ENCODE measurements at regions not wholly inside any gene's neighbourhood (a gene's known extent, or its start where the extent isn't known, plus 50 kb on each side); places are given as distances from the start of the nearest gene placed in this dataset.
"Not testable (repeated sequence)": the region's sequence is repeated elsewhere in the genome, so short reads cannot be mapped to it uniquely, and the experiment has no call there.

DNA sequence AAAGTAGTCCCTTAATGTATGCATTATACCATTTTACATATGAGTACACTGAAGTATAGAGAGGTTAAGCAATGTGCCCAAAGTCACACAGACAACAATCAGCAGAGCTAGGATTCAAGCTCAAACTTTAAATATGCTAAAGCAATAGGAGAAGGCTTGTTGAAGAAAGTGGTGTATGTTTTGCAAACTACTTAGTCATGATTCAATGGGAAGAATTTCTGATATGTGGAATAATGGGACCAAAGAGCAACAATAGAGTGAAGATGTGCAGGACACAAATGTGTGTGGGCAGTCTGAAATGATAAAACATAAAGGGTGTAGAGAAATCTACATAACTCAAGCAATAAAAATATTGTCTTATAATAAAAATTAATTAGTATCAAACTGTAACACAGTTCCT is 109.0 kb upstream of the ARSJ start:
- FAIRE-seq = no peak

DNA sequence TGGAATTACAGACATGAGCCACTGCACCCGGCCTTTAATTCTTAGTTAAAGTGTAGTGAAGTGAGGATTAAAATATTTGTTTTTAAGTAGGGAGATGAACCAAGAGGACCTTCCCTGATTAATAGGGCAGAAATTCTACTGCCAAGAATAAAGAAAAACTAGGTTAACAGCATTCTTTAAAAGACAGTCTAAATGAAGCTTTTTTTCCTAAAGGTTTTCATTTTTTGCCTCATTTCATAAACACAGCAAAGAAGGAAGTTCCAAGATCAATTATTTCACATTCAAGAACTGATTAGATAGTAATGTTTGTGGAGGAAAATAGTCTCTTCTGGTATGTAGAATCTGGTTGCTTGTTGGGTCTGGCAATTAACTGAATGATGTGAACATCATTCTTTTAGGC is 112.1 kb upstream of the ARSJ start:
- no peak for FAIRE-seq

DNA sequence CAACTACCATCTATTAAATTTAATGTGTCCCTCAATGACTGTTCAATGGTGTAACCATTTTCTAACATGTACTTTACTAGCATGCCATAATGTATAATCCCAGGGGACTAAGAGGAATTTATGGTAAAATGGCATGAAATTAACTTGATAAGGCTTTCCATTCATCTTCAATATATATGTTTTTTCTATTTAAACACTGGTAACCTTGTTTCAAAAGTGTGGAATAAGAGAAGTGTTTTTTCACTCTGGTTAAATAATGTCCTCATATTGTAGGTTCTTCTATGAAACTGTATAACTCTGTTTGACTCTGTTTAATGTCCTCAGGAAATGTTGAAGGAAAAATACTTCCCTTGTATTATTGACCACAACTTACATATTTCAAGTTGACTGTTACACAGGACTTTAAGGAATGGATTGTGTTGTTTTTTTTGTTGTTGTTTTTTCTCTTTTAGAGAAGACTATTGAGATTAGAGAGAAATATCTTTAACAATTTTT is 113.8 kb upstream of the ARSJ start:
- no peak for FAIRE-seq

DNA sequence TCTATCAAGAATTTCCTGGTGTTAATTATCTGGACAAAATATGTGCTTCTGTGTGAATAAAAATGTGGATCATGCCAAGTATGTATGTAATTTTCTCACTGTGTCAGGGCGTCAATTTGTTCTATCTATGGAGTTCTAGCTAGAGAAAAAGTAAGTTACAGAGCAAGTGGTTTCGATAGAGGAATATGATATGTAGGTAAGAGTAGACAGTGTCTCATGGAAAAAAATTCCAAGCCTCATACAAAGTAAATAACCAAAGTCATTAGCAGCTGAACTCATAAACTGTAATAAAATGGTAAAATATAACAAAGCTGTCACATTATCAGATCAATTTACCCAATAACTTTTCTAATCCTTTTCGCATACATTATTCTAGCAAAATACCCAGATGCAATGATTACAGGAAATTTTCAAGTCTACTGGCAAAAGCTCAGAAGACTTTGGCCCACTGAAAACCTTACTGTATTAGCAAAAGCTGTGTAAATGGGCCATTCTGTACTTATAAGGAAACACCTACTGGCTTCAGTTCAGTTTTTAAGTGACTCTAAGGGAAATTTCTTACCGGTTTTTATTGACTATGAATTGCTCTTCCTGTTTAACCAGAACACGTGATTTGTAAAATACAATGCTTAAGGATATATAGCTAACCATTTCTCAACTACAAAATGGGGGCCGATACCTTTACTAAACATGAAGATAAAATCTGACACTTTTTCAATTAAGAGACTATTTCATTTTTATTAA is 121.0 kb upstream of the ARSJ start:
- FAIRE-seq = no peak

DNA sequence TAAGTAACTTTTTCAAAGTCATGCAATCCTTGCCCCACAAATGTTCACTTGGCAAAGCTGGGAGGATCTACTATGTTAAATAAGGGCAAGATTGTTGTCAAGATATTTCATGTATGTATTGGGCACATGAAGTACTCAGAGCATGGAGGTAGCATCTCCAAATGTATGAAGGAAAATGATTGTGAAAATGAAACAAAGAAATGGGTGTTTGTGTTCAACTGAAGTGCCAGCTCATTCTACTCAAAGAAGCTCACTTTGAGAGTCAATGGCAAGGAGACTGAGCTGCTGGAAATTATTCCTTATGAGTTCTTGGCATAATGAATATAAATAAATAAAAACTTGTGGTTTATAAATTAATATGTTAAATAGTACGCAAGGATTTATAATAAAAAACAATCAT is 124.5 kb upstream of the ARSJ start:
- FAIRE-seq = no peak

DNA sequence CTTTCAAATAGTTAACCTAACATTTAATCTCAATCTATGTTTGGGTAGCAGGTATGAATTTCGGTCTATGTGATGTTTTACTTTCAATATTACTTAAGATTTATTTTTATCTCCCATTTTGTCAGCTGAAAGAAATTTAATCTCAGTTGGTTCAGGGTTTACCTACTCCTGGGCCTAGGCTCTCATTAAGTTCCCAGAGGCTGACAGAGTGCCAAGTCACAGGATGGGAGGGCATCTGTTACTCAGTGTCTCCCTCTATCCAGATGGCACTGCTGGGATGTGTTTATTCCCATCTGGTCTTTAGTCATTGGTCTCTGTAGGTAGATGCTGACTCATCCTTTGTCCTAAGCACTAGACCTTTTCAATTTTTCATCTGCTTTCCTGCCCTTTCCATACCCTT is 129.4 kb upstream of the ARSJ start:
- no peak for FAIRE-seq

DNA sequence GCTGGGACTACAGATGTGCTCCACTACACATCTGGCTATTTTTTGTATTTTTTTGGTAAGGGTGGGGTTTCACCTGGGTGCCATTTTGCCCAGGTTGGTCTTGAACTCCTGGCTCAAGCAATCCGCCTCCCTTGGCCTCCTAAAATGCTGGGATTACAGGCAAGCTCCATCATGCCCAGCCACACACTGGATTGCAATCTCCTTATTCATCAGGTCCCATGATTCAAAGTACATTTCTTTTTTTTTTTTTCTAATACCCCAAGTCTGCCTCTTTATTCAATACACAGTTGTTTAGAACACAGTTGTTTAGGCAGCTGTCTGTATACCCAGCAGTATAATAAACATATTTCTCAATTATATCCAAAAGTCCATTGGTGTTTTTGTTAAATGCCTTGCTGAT is 130.3 kb upstream of the ARSJ start:
- FAIRE-seq = no peak

DNA sequence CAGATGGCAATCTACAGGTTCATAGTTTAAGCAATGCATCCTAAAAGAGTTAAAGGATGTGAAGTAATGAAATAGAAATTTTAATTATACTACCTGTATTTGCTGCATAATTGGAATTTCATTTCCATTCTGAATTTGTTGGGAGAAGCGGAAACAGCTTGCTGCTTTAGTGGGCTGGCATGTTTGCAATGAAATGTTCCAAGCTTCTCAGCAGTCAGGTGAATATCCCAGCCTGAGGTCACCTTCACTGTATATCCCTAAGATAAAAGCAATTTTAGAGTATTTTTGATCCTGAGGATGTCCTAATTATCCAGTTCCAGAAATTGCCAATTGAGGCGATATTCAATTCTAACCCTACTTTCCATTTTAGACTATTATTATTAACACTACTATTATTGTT is 136.1 kb upstream of the ARSJ start:
- FAIRE-seq = no peak

DNA sequence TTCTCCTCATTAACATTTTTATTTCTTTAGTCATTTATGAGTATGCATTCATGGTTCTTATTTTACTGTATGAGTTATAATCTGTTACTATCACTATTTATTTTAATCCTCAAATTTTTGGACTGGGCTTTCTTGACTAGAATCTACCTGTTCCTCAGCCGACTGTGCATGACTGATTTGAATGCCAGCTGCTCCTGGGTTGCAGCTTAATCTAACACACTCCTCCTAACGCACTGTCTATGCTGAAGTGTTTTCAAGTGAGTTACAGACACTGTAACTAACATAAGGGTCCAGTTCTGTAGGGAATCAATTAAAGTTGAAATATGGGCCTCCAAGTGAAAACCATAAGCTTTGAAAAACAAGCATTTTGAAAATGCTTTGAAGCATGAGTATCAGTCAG is 137.4 kb upstream of the ARSJ start:
- no peak for FAIRE-seq

DNA sequence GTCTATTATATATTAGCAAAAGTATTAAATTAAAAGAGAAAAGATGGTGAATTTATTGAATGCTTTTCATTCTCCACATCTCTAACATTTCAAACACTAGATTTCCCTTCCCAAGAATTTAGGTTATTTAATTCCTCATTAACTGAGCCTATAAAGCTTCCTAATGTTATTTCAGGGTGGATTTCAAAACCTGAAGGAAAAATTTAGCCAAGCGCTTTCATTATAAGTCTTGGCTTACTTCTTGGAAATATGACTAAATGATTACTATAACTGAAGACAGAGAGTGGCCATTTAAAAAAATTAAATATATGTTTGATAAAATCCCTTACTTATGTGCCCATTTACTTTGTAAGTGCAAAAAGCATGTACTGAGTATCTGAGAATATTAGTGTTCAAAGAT is 141.8 kb upstream of the ARSJ start:
- no peak for FAIRE-seq

DNA sequence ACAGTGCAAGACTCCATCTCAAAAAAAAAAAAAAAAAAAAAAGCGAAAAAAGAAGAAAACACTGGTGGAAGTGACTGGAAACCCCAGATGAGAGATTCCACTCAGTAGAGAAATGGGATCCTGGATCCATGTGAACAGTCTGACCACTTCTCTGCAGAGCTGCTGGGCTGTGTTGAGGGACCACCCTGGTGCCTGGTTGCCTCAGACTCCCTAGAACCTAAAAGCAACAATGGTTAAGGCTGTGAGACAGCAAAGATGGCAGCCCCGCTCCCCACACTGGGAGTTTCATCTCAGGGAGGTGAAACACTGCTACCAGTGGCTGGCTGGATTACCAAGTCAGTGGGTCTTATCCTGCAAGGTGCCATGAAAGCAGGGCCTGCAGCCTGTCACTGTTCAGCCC is 152.8 kb upstream of the ARSJ start:
- FAIRE-seq = no peak

DNA sequence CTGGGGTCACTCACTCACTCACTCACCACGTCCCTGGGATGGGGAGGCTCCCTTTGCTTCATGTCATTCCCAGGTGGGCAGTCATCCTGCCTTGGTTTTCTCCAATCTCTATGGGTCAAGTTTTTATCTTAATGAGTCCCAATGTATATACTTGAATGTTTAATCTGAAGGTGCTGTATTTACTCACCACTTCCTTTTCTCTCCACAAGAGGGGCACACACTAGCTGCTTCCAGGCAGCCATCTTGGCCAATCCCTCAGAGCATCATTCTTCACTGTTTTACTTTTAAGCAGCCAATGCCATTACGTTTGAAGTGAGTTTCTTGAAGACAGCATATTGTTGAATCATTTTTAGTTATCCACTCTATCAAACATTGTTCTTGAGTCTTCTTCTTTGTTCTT is 153.4 kb upstream of the ARSJ start:
- no peak for FAIRE-seq

DNA sequence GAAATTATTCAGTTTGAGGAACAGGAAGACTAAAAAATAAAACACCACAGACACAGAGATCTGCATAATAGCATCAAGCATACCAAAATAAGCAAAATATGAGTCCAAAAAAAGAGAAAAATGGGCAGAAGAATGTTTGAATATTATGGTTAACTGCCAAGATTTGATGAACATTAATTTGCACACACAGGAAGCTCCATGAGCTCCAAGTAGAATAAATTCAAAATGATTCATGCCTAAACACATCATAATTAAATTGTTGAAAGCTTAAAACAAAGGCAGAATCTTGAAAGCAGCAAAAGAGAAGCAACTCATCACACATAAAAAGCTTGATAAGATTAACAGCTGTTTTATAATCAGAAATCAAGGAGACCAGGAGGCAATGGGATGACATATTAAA is 156.6 kb upstream of the ARSJ start:
- FAIRE-seq = no peak

DNA sequence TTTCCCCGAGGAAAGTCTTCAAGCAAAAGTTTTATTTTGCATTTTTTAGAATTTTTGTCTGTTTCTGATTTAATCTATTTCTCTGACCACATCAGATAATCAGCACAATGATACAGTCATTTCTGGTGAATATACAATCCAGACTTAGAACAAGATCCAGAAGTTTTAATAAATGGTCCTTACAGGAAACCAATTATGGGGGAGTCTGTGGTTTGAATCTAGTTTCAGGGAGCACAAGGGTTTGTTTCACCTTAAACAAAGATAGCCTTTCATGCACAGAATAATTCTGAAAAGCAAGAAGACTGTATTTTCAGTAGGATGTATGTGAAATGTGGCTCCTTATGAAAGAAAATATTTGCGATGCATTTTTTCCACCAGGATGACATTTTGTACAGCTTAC is 158.5 kb upstream of the ARSJ start:
- no peak for FAIRE-seq

DNA sequence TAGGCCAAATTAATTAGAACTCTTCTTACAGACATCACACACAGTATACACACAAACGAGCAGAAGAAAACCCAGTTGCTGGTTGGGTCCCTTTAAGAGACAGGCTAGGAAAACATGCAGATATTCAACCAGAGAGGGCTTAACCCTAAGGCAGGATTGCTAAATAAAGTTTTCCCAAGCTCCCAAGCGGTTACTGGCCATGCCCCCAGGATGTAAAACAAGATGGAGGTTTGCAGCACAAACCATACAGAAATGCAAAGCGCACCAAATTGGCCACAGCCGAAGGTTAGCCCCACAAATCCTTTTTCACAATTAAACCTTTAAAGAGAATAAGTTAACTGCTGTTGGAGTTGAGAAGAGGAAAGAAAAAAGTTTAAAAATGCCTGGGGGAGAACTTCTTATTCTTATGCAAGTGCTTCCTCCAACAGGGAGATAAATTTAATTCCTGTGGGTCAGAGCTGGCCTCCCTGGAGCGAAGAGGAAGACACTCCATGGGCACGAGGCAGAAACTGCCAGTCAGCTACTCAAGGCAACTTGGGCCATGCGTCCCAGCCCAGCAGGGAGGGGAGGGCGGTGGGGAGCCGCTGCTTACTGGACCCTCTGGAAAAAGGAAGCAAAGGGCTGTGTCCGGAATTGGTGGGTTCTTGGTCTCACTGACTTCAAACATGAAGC is 167.6 kb upstream of the ARSJ start:
- no peak for FAIRE-seq

DNA sequence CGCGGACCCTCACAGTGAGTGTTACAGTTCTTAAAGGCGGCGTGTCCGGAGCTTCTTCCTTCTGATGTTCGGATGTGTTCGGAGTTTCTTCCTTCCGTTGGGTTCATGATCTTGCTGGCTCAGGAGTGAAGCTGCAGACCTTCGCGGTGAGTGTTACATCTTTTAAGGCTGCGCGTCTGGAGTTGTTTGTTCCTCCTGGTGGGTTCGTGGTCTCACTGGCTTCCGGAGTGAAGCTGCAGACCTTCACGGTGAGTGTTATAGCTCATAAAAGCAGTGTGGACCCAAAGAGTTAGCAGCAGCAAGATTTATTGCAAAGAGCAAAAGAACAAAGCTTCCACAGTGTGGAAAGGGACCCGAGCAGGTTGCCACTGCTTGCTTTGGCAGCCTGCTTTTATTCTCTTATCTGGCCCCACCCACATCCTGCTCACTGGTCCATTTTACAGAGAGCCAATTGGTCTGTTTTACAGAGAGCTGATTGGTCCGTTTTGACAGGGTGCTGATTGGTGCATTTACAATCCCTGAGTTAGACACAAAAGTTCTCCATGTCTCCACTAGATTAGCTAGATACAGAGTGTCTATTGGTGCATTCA is 168.3 kb upstream of the ARSJ start:
- FAIRE-seq = not testable (repeated sequence)

DNA sequence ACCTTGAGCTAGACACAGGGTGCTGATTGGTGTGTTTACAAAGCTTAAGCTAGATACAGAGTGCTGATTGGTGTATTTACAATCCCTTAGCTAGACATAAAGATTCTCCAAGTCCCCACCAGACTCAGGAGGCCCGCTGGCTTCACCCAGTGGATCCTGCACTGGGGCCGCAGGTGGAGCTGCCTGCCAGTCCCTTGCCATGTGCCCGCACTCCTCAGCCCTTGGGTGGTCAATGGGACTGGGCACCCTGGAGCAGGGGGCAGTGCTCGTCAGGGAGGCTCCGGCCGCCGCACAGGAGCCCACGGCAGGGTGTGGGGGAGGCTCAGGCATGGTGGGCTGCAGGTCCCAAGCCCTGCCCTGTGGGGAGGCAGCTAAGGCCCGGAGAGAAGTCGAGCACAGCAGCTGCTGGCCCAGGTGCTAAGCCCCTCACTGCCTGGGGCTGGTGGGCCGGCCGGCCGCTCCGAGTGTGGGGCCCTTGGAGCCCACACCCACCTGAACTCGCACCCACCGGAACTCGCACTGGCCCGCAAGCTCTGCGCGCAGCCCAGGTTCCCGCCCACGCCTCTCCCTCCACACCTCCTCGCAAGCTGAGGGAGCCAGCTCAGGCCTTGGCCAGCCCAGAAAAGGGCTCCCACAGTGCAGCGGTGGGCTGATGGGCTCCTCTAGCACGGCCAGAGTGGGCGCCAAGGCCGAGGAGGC is 169.1 kb upstream of the ARSJ start:
- not testable (repeated sequence) for FAIRE-seq

DNA sequence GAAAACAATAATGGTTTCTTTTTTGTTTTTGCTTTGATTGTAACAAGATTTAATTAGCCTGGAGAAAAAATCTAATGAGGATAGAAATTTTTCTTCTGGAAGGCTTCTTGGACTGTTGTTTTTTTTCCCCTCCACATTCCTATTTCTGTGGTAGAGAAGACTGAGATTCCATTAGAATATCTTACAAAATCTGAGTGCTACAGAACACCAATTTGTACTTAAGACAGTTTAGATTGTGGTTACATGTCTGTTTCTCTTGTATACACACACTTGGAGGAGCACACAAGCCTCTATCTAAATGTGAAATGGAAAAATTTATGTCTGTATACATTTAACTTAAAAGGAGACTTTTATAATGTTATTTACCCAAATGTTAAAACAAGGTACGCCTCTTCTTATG is 176.9 kb upstream of the ARSJ start:
- FAIRE-seq = no peak

DNA sequence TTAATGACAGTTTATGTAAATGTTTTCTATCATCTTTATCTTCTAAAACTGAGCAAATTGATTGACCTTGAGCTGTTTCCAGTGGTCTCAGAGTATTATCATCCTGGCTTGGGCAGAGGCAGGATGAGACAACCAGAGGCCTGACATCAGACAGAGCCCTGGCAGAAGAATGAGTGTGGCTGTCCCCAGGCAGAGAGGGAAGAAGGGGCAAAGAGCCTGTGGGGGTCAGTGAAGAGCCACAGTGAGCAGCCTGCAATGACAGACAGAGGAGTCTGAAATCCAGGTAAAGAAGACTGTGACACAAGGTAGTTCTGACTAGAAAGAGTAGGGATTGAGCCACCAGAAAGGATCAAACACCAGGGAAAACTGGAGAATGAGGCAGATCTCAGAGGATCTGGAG is 182.4 kb upstream of the ARSJ start:
- no peak for FAIRE-seq

DNA sequence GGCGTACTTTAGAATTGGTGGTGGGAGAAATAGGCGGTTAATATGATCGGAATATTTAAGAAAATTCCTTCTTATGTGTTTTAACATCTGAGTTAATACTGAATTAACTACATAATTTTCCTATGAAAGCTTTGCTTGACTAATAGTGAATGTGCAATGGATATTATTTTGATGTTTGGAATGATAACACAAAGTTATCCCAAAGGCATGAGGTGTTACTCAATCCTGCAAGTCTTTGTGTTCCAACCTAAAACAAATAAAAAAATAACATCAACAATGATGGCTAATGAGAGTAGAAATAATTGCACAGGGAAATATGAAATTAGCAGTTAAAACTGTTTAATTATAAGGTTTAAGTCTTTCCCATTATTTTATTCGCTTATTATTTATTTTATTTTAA is 183.6 kb upstream of the ARSJ start:
- no peak for FAIRE-seq

DNA sequence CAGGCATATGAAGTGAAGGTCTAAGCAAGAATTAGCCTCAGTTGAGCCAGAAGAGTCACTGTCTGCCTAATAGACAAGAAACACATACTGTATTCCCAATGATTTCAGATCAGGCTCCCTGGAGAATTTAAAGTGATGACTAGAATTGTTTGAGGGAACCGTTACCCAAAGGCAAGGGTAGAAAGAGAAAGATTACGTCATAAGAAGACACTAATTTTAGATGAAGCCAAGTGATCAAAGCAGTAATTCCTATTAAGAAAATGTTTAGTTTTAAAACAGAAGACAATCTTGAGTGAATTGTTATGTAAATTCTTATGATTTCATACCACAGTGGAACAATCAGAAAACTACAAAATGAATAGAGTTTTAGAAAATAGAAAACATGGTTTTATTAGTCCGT is 194.5 kb upstream of the ARSJ start:
- no peak for FAIRE-seq

DNA sequence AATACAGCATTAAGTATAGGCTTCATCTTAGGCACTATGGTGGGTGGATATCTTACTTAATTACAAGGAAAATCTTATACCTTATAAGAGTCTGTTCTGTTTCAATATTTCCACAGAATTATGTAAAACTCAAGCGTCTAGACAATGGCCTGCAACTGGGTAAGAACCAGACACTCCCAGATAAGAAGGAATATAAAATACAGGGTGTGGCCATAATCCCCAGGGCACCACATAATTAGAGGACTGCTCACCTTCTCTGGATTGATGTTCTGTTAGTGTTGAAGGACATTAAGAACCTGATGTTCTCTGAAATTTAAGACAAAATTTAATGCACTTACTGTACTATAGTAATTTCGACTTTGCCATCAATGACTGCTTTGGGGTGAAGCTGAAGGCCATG is 198.2 kb upstream of the ARSJ start:
- FAIRE-seq = no peak

DNA sequence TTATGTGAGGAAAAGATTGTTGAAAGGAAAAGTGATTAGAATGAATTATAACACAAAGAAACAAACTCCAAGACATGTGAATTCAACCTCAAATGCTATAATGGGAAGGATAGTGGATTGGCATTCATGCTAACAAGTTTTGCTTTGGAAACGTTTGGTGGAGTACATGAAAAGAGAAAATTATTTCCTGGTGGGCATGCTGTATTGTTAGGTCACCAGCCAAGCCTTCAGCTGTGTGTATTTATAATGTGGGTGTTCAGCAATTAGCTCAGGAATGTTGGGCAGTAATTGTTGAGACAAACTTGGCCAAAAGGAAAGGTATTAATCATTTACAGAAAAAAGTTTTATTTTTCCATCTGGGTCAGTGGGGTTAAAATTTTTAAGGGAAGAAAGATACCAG is 198.9 kb upstream of the ARSJ start:
- no peak for FAIRE-seq

DNA sequence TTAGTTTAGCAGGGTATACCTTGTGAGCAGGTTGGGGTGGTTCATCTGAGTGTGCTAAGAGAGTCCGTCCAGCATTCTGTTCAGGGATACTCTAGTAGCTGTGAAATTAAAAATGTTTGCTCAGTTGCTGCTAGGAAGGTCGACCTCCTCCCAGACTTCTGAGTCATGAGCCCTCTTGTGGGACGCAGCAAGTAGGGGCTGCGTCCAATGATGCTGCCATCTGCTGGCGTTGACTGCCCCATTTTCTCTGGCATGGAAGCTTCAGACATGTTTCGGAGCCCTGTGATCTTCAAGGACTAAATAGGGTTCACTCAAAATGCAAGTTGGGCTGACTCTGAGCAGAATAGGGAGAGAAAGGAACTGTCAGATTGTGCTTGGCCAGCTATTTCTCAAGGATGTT is 201.0 kb upstream of the ARSJ start:
- FAIRE-seq = no peak
